ENCODE measurements at regions not wholly inside any gene's neighbourhood (a gene's known extent, or its start where the extent isn't known, plus 50 kb on each side); places are given as distances from the start of the nearest gene placed in this dataset.

DNA sequence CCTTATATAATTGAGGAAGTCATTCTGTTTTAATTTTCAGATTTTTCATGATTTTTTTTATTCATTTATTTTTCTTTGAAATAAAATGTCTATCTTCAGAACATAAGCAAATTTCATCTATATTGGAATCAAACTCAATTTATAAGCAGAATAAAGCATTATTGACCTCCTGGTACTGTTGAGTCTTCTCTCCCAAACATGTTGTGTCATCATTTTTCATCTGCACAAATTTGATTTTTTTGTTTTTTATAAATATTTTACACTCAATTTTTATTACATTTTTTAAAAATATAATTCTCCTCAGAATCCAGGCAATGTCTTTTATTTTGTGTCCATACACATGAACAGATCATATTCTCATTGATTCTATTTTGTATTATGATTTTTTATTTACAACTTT, 2363.9 kb downstream of the TP53TG3F start:
- DNase-seq: no peak
- TF ChIP-seq, protein P1, sequence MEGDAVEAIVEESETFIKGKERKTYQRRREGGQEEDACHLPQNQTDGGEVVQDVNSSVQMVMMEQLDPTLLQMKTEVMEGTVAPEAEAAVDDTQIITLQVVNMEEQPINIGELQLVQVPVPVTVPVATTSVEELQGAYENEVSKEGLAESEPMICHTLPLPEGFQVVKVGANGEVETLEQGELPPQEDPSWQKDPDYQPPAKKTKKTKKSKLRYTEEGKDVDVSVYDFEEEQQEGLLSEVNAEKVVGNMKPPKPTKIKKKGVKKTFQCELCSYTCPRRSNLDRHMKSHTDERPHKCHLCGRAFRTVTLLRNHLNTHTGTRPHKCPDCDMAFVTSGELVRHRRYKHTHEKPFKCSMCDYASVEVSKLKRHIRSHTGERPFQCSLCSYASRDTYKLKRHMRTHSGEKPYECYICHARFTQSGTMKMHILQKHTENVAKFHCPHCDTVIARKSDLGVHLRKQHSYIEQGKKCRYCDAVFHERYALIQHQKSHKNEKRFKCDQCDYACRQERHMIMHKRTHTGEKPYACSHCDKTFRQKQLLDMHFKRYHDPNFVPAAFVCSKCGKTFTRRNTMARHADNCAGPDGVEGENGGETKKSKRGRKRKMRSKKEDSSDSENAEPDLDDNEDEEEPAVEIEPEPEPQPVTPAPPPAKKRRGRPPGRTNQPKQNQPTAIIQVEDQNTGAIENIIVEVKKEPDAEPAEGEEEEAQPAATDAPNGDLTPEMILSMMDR (IDR thresholded peaks at IDR 0.05; ENCODE audit: low read depth, low read length): no peak
- H3K27me3 ChIP-seq: no peaks in the 10 kb centered on the region
- H3K9me3 ChIP-seq: no peaks in the 10 kb centered on the region
- no peaks in the 10 kb centered on the region for H3K4me1 ChIP-seq
- no peaks in the 10 kb centered on the region for H3K36me3 ChIP-seq
- H3K4me3 ChIP-seq (ENCODE audit: low read depth, low read length): no peak overlapping the region

DNA sequence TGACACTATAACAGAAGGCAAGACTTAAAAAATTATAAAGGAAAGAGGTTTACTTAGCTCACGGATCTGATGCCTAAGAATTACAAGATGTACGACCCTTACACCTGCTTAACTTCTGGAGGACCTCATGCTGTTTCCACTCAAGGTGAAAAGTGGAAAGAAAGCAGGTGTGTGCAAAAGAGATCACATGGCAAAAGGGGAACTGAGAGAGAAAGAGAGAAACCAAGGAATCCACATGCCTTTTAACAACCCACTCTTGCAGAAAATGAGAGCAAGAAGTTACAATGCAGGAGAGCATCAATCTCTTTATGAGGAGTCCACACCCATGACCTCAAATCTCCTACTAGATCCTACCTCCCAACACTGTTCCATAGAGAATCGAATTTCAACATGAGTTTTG, 2382.2 kb downstream of the TP53TG3F start:
- Histone ChIP-seq H3K4me1 (no peaks in the 10 kb centered on the region), H3K9me3 (no peaks in the 10 kb centered on the region), H3K36me3 (no peaks in the 10 kb centered on the region), H3K4me3 (ENCODE audit: low read depth, low read length) (no peak overlapping the region), H3K27me3 (no peaks in the 10 kb centered on the region)
- TF ChIP-seq, protein P1 (IDR thresholded peaks at IDR 0.05; ENCODE audit: low read depth, low read length): no peak
- DNase-seq: no peak

DNA sequence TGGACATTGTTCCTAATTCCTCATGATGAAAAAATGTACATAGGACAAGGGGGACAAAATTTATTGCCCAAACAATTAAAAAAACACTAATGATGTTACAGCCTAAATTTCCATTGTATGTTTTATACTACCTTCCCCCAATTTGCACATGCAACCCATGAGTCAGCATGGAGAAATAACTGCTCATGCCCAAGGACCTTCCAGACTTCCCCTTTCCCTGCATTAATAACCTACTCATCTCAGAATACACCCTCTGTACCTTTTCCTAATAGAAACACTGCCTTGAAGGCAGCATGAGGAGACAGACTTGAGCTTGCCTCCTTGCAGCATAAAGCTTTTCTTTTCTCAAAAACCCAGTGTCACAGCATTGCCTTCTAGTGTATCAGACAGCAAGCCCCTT, 2402.8 kb downstream of the TP53TG3F start:
- no peaks in the 10 kb centered on the region for H3K36me3 ChIP-seq
- no peak overlapping the region for H3K4me3 ChIP-seq (ENCODE audit: low read depth, low read length)
- H3K9me3 ChIP-seq: no peaks in the 10 kb centered on the region
- TF ChIP-seq, protein P1 (IDR thresholded peaks at IDR 0.05; ENCODE audit: low read depth, low read length): no peak
- H3K27me3 ChIP-seq: no peaks in the 10 kb centered on the region
- no peak for DNase-seq
- no peaks in the 10 kb centered on the region for H3K4me1 ChIP-seq

DNA sequence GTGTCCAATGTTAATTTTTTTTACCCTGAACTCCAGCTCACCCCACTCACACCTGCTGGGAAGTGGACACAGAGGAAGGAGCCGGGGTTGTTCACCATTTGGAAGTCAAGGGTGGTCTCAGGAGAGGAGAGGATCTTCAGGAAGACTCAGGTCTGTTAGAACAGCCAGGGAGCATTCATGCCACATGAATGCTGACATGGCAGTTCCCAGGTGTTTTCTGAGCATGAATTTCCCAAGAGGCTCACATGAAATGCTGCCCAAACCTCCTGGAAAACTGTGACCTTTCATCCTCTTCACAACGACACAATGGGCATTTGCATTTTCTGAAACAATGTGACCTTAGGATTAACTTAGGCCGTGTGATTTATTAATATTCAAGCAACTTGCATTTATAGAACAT, 2409.2 kb downstream of the TP53TG3F start:
- Histone ChIP-seq H3K27me3 (no peaks in the 10 kb centered on the region), H3K4me3 (ENCODE audit: low read depth, low read length) (no peak overlapping the region), H3K4me1 (no peaks in the 10 kb centered on the region), H3K9me3 (no peaks in the 10 kb centered on the region), H3K36me3 (no peaks in the 10 kb centered on the region)
- TF ChIP-seq, protein P1 (IDR thresholded peaks at IDR 0.05; ENCODE audit: low read depth, low read length): no peak
- no peak for DNase-seq

DNA sequence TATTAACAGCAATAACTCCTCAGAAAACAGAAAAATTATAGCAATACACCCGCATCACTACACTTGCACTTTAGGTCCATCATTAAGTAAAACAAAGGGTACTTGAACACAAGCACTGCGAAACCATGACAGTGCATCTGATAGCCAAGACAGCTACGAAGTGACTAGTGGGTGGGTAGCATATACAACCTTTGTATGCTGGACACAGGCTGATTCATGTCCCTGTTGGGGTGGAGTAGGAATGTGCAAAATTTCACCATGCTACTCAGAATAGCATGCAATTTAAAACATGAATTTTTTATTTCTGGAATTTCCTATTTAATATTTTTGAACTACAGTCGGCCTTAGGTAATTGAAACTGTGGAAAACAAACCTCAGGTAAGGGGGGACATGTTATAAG, 2414.1 kb downstream of the TP53TG3F start:
- no peak for DNase-seq
- H3K36me3 ChIP-seq: no peaks in the 10 kb centered on the region
- H3K4me1 ChIP-seq: no peaks in the 10 kb centered on the region
- no peak overlapping the region for H3K4me3 ChIP-seq (ENCODE audit: low read depth, low read length)
- no peaks in the 10 kb centered on the region for H3K27me3 ChIP-seq
- no peaks in the 10 kb centered on the region; the same call in 1 of the 2 replicates for H3K9me3 ChIP-seq
- TF ChIP-seq, protein P1 (IDR thresholded peaks at IDR 0.05; ENCODE audit: low read depth, low read length): no peak

DNA sequence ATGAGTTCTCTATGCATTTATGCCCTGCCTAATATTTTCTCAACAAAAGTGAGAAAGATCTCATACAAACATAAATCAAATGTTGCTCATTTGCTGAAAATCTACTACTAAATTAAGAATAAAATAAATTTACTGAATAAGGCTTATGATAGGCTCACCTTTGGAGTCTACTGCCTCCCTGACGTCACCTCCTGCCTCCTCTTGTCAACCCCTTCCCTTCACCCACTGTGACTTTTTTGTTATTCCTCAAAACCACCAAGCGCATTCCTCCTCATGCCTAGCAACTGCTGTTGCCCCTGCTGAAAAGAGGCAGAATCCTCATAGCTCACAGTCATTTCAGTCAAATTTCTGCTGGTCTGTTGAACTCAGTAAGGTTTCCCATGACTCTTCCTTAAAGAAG, 2422.2 kb downstream of the TP53TG3F start:
- Histone ChIP-seq H3K27me3 (no peaks in the 10 kb centered on the region), H3K36me3 (no peaks in the 10 kb centered on the region), H3K4me3 (ENCODE audit: low read depth, low read length) (no peak overlapping the region), H3K4me1 (no peaks in the 10 kb centered on the region), H3K9me3 (no peaks in the 10 kb centered on the region; the same call in none of the 2 replicates)
- no peak for DNase-seq
- TF ChIP-seq, protein P1 (IDR thresholded peaks at IDR 0.05; ENCODE audit: low read depth, low read length): no peak
